Left cardiac atrium (tissue), 4 donors: ENCODE measurements at regions not wholly inside any gene's neighbourhood (a gene's known extent, or its start where the extent isn't known, plus 50 kb on each side); places are given as distances from the start of the nearest gene placed in this dataset.

Source experiments
- ATAC-seq, 2 donors: fragments of 200-7000 bp; cut with Tn5 transposase; one replicate each; pipeline ENCODE4 v1.9.1; 2020; ENCODE audit warnings: mild to moderate bottlenecking in 2 of 2, moderate library complexity in 2 of 2
- DNase-seq: peaks from one replicate; pipeline ENCODE4 v3.0.0-alpha.2; 2020
- intact Hi-C, 2 donors: fragments of 100-400 bp; cut with DNase I; formaldehyde crosslinking; loops; one replicate each; pipeline versions ENCODE4 v1.14.1 to v1.15.1; 2022 to 2023
- donor health status: DM: no; HTN: yes; CAD: no.
- donor health status: DM: no; HTN: yes; CAD: no; lungs with severe emphysema.
- donor health status: DM: yes; HTN: yes; CAD: no.
- donor health status: Dilated cardiomyopathy.

GRCh38 chr16:79456036-79456435 lies 144.5 kb downstream of the MAF start:
- ATAC-seq, result no peak

GRCh38 chr16:79452671-79453070 lies 147.9 kb downstream of the MAF start:
- DNase-seq (no peak), ATAC-seq (no peak)
- intact Hi-C loops, result no loop called here

More at GRCh38 chr16:79456036-79456435, 144.5 kb downstream of the MAF start:
- intact Hi-C loops, result no loop called here
- DNase-seq, result no peak

DNA sequence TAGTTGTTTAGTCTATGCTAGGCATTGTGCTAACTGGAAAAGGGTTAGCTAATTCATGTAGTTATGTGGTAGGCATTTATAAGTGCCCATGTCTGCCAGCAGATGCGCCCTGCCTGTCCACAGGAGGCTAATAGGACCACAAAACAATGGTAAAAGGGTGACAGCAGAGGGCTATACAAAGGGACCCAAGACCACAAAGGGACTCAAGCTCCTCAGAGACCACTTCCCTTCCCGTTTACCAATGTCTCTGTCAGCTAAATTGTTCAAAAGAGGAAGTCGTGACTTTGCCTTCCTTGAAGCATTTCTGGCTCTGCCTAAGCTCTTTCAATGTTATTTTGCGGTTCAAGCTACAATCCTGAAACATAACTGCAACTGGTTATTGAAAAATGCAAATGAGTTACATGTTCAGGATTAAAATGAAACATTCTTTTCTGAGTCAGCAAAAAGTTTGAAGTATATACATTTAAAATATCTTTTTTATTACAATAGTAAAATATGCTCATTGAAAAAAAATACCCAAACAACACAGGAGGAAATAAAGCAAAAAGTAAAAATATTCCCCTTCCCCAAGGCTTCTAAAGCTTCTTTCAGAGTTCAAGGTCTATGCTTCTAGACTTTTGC lies 149.2 kb downstream of the MAF start:
- ATAC-seq (peak in 1 of 2 donors; percentile 58), DNase-seq (no peak)
- intact Hi-C loops, result no loop called here

DNA sequence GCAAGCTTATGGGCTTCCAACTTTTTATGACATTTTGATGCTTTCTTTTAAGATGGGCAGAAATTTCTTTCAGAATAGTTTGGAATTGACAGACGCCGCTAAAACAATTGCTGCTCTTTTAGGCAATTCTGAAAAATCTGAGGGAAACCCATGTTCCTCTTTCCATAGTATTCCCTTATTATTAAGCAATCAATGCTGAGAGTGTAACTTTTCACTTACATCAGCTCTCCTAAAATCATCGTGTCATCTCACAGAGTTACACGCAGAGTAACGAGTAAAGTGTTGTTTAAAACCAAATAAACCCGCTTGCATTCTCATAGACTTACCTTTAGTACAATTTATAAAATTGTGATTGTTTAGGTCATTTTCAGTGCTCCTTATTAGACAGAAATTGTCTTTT lies 150.6 kb downstream of the MAF start:
- intact Hi-C loops, result no loop called here
- DNase-seq, result no peak
- peak in 1 of 2 donors; percentile 24 for ATAC-seq

DNA sequence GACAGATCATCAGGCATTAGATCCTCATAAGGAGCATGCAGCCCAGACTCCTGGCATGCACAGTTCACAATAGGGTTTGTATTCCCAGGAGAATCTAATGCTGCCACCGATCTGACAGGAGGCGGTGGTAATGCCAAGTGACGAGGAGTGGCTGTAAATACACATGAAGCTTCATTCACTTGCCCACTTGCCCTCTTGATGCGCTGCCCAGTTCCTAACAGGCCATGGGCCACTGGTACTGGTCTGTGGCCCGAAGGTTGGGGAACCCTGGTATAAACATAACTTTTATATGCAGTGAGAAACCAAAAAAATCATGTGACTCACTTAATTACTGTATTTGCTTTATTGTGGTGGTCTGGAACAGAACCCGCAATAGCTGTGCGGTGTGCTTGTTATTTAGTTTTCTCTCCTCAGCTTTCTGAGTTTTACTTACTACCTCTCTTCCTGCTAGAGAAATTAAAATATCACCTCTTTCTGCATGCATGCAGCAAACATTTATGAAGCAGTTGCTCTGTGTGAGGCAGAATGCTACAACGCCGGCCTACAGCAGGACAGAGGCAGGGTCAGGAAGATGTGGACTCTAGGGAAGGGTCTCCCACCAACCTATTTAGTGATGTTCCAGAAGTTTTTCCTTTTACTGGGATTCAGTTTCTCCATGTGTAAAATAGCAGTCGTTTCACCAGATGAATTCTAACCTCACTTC lies 151.3 kb downstream of the MAF start:
- ATAC-seq (no peak), DNase-seq (no peak)
- intact Hi-C loops, result no loop called here

- ATAC-seq (no peak), DNase-seq (no peak)
- intact Hi-C loops, result no loop called here
Measured at GRCh38 chr16:79444572-79444971, 156.0 kb downstream of the MAF start.

GRCh38 chr16:79439901-79440300 lies 160.6 kb downstream of the MAF start:
- DNase-seq (no peak), ATAC-seq (no peak)
- intact Hi-C loops, result no loop called here

- intact Hi-C loops, result no loop called here
- ATAC-seq, result peak; percentile 68 to 86
Measured at GRCh38 chr16:79437764-79438751, 162.5 kb downstream of the MAF start.

DNA sequence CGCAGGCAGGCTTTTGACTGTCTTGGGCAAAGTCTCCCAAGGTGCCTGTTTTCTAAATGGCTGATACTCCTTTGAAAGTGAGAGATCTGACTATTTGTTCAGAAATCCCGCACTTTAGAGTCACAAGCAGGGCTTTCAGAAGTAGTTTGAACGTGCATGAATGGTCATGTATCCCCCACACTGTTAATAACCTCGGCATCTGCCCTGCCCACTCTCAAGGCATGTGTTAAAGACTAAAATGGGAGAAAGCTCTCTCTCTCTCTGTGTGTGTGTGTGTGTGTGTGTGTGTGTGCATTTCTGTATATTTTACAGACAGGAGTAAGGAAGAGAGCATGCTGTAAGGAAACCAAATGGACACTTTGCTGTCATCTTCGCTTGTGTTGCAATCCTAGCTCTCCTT lies 163.7 kb downstream of the MAF start:
- ATAC-seq (no peak), DNase-seq (no peak)
- intact Hi-C loops, result no loop called here

More at GRCh38 chr16:79437764-79438751, 162.5 kb downstream of the MAF start:
- peak; percentile 71 for DNase-seq

GRCh38 chr16:79434771-79435170 lies 165.8 kb downstream of the MAF start:
- intact Hi-C loops, result no loop called here
- DNase-seq, result no peak

DNA sequence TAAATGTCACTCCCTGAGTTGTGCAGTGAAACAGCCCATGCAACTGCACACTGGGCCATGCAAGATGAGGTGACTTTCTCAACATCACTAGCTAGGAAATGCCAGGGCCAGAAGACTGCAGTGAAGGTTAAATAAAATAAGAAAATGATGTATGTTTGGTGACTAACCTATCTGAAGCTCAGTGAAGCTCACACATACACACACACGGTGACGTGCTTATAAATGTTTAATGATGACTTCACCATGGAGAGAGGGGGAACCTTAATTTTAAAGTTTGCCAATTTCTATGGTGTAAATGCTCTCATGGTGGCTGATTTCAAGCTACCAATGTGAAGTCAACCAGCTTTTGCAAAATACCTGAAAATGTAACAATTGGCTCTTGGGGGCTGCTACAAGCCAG lies 166.4 kb downstream of the MAF start:
- intact Hi-C loops, result no loop called here
- DNase-seq (no peak), ATAC-seq (no peak)

More at GRCh38 chr16:79434771-79435170, 165.8 kb downstream of the MAF start:
- no peak for ATAC-seq

- intact Hi-C loops, result no loop called here
- DNase-seq (no peak), ATAC-seq (no peak)
Measured at GRCh38 chr16:79431923-79432322, 168.6 kb downstream of the MAF start.

GRCh38 chr16:79430191-79430678 lies 170.3 kb downstream of the MAF start:
- ATAC-seq (peak in 1 of 2 donors; percentile 21), DNase-seq (no peak)
- intact Hi-C loops, result no loop called here

DNA sequence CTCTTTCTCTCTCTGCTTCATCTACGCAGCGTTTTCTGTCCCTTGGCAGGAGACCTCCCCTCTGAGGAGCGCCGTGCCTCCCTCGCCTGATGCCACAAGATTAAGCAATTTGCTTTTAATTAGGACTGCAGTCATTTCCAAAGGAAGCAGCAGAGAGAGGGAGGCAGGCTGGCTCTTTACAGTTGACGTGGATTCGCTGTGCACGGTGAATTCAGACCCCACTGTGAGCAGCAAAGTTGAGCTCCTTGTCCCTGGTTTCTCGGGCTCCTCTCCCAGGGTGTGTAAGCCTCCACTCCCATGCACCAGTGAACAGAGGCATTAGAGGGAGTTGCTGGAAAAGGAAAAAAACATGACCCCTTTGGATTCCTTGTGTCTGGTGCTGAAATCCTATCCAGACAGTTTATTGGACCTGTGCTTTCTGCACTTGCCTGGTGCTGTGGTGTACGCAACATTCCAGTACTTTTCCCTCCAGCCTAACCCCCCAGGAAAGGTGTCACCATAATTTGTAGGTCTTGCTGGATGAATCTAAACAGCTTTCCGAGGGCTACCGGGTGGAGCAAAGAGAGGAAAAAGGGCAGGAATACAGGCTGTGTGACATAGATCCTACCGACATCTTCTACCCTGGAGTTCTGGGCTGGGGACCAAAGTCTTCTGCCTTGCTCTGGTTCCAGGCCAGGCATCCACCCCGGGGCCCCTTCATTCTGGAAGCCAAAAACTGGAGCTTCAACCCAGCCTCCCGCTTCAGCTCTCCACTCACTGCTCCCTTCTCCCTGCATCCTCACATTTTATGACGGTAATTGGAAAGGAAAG lies 171.0 kb downstream of the MAF start:
- intact Hi-C loops, result no loop called here
- peak; percentile 53 to 57 for ATAC-seq

GRCh38 chr16:79426663-79427062 lies 173.9 kb downstream of the MAF start:
- DNase-seq (no peak), ATAC-seq (no peak)
- intact Hi-C loops, result no loop called here

More for the DNA sequence above, 171.0 kb downstream of the MAF start:
- DNase-seq, result no peak

GRCh38 chr16:79422064-79422463 lies 178.5 kb downstream of the MAF start:
- no peak for DNase-seq
- ATAC-seq, result no peak
- intact Hi-C loops, result no loop called here

DNA sequence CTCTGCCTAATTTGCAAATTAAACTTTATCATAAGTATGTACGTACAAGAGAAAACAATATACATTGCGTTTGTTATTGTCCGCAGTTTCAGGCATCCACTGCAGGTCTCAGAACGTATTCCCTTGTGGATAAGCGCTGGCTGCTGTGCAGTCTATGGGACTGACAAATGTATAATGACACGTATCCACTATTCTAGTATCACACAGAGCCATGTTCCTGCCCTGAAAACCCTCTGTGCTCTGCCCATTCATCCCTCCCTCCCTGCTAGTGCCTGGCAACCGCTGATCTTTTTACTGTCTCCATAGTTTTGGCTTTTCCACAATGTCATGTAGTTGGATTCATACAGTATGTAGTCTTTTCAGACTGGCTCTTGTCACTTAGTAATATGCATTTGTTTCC lies 179.4 kb downstream of the MAF start:
- intact Hi-C loops, result no loop called here
- ATAC-seq, result no peak
- no peak for DNase-seq

DNA sequence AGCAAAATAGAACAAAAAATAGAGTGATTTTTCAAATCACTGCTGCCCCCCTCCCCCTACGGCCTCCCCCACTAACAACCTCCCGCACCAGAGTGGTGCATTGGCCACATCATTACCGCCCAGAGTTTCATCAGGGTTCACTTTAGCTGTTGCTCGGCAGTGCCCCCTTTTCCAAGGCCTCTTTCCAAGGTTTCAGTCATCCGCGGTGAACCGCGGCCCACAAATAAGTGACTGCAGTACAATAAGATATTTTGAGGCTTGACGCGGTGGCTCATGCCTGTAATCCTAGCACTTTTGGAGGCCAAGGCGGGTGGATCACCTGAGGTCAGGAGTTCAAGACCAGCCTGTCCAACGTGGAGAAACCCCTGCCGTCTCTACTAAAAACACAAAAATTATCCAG lies 180.0 kb downstream of the MAF start:
- intact Hi-C loops, result no loop called here
- no peak for DNase-seq
- no peak for ATAC-seq

- DNase-seq (no peak), ATAC-seq (peak in 1 of 2 donors; percentile 47)
- intact Hi-C loops, result no loop called here
Measured at GRCh38 chr16:79419148-79419547, 181.4 kb downstream of the MAF start.
